Glomerular endothelial cell (primary cell): ENCODE measurements at regions not wholly inside any gene's neighbourhood (a gene's known extent, or its start where the extent isn't known, plus 50 kb on each side); places are given as distances from the start of the nearest gene placed in this dataset.

Source experiments
- DNase-seq: peaks from one replicate; pipeline ENCODE4 v3.0.0-alpha.2; 2011; ENCODE audit warnings: low read depth, low spot score; ENCODE audit errors: extremely low read depth

- no peak for DNase-seq
These were observed 327.2 kb downstream of the BTG1 start for GRCh38 chr12:91818227-91819131.

GRCh38 chr12:91817517-91817916 lies 328.1 kb downstream of the BTG1 start:
- no peak for DNase-seq

GRCh38 chr12:91813701-91814100 lies 331.9 kb downstream of the BTG1 start:
- DNase-seq, result no peak

- peak; percentile 58 for DNase-seq
These were observed 334.0 kb downstream of the BTG1 start for GRCh38 chr12:91811481-91812287.

GRCh38 chr12:91810531-91811451 lies 334.9 kb downstream of the BTG1 start:
- DNase-seq, result no peak

- no peak for DNase-seq
These were observed 335.6 kb downstream of the BTG1 start for GRCh38 chr12:91810077-91810476.

GRCh38 chr12:91805031-91805430 lies 340.6 kb downstream of the BTG1 start:
- no peak for DNase-seq

- no peak for DNase-seq
These were observed 341.1 kb downstream of the BTG1 start for GRCh38 chr12:91804533-91804932.

- DNase-seq, result no peak
These were observed 344.6 kb downstream of the BTG1 start for GRCh38 chr12:91801048-91801447.

GRCh38 chr12:91793676-91794075 lies 352.0 kb downstream of the BTG1 start:
- no peak for DNase-seq

- DNase-seq, result no peak
These were observed 353.0 kb downstream of the BTG1 start for GRCh38 chr12:91792597-91792996.

- DNase-seq, result no peak
These were observed 359.0 kb downstream of the BTG1 start for GRCh38 chr12:91786499-91787272.

GRCh38 chr12:91785655-91786498 lies 359.8 kb downstream of the BTG1 start:
- no peak for DNase-seq

GRCh38 chr12:91781114-91781513 lies 364.5 kb downstream of the BTG1 start:
- DNase-seq, result no peak

GRCh38 chr12:91778938-91779400 lies 366.7 kb downstream of the BTG1 start:
- peak; percentile 33 for DNase-seq

GRCh38 chr12:91778091-91778832 lies 367.4 kb downstream of the BTG1 start:
- no peak for DNase-seq

- no peak for DNase-seq
These were observed 368.2 kb downstream of the BTG1 start for GRCh38 chr12:91777268-91777992.
